Medulla oblongata (tissue), 1 donor: ENCODE measurements at regions not wholly inside any gene's neighbourhood (a gene's known extent, or its start where the extent isn't known, plus 50 kb on each side); places are given as distances from the start of the nearest gene placed in this dataset.
A peak's percentile ranks its signal among the peaks of the same experiment; 100 is the strongest.

Experiments used
- DNase-seq: peaks from one replicate; pipeline ENCODE4 v3.0.0-alpha.2; 2015; ENCODE audit errors: extremely low spot score

GRCh38 chr3:159813822-159814531, 174.7 kb upstream of the IL12A start:
- DNase-seq, result no peak

- DNase-seq, result no peak
These were observed 172.1 kb upstream of the IL12A start for GRCh38 chr3:159816512-159816911.

DNA sequence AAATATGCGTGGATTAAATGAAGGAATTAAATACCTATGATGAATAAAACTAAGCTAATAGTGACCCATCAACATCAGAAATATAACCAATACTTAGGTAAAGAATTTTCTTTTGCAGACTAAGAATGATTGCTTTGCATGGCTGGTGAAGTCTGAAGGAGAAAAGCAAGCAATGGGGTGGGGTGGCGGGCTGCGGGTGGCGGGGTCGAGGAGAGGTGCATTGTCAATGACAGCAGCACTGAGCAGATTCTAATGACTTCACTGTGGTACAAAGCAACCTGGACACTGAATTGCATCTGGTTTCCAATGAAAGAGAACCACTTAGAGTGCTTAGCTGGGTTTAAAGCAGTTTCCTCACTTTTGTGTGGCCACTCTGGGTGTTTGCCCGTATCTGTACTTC, 171.5 kb upstream of the IL12A start:
- no peak for DNase-seq

DNA sequence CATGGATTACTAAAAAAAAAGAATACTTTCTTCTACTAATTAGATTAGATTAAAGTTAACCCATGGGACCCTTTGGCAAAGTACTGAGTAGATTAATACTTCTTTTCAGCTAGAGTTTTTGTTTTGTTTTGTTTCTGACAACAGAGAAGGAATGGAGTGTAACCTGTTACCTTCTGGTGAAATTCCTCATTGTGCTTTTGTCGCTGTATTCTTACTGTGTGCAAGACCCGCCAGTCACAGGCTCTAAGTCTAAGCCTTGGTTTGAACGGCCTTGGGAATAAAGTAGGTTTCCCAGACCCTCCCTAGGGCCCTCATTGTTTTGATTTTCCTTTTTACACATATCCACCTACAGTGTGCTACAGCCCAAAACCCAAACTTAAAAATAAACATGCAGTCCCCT, 171.1 kb upstream of the IL12A start:
- no peak for DNase-seq

DNA sequence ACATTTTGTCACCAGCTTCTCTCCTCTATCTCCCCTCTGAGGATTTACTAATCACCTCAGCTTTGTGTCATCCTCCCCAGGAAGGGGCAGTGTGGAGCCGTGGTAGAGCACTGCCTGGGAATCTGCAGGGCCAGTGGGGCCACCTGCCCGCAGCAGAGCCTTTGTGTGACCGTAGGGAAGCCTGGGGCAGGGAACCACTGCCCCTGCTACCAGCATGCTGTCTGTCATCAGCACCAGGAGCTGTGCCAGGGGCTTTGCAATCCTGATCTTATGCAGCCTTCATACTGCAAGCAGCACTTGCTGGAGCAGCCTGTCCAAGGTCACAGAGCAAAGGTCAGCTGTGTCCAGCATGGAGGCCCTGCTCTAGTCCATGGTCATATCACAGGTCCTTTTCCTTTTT, 170.2 kb upstream of the IL12A start:
- DNase-seq, result peak; percentile 61

- DNase-seq, result no peak
These were observed 169.6 kb upstream of the IL12A start for GRCh38 chr3:159818997-159819500.

- no peak for DNase-seq
These were observed 169.0 kb upstream of the IL12A start for GRCh38 chr3:159819676-159820075.

DNA sequence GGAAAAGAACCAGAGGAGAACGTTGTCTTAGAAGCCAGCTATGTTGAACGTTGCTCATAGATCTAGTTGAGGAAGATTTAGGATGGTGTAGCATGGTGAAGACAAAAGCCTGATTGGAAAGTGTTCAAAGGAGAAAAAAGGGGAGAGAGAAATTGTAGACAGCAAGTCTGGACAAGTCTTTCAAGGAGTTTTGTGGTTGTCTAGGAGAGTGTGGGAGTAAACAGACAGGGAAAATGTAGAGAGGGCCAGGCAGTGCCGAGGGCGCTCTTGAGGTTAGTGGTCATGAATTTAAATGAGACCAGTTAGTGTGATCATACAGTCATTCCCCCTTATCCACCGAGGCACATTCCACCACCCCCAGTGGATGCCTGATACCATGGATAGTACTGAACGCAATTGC, 167.5 kb upstream of the IL12A start:
- peak; percentile 64 for DNase-seq

DNA sequence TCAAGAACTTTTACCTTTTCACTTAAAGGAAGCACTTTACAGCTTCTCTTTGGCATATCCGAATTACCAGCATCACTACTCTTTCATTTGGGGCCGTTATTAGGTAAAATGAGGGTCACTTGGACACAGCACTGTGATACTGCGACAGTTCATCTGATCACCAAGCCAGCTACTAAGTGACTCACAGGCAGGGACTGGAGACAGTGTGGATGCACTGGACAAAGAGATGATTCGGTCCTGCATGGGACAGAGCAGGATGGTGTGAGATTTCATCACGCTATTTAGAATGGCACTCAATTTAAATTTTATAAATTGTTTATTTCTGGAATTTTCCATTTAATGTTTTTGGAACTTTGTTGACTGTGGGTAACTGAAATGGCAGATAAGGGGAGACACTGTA, 166.9 kb upstream of the IL12A start:
- no peak for DNase-seq

GRCh38 chr3:159823780-159824179, 164.9 kb upstream of the IL12A start:
- no peak for DNase-seq

- no peak for DNase-seq
These were observed 164.3 kb upstream of the IL12A start for GRCh38 chr3:159824333-159824732.

DNA sequence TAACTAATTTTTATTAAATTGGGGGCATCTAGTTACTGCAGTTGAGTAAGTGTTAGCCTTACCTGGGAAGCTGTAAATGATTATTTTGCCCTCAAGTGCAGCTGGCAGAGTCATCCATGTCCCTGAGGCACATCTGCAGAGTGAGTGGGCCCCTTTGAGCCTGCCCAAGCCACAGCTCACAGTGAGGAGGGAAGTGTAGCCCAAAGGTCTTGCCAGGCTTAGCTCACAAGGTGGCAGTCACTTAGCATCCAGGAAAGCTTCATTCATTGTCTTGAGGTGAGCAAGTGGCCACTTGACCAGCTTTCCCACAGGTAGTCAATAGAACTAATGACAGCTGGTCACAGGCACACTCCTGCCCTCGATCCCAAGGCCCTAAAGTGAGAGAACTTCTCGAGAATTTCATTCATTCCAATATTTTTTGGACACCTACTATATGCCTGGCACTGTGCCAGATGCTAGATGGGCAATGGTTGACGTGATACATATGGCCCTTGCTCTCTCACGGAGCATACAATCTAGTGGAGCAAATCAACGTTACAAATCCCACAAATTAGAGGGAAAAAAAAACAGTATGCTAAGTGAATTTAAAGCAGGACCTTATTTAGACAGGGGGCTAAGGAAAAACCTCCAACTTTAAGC, 163.3 kb upstream of the IL12A start:
- no peak for DNase-seq

DNA sequence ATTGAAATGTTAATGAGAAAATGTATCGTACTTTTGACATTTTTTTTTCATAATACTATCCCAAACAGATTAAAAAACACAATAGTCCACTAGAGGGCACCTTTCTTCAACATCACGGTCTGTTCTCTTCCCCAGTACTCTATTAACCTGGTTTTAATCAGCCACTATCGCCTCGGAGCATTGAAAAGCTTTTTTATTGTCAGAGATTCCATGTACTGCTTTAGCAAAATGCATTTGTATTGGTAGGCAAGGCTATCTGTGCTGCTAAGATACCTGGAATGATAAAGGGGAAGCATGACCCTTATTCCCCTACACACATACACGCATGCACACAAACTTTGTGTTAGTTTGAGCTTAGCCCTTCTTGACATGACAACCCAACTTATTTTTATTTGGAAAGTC, 160.1 kb upstream of the IL12A start:
- DNase-seq, result peak; percentile 80

GRCh38 chr3:159829056-159829455, 159.6 kb upstream of the IL12A start:
- no peak for DNase-seq

GRCh38 chr3:159829539-159830227, 159.0 kb upstream of the IL12A start:
- peak; percentile 73 for DNase-seq

DNA sequence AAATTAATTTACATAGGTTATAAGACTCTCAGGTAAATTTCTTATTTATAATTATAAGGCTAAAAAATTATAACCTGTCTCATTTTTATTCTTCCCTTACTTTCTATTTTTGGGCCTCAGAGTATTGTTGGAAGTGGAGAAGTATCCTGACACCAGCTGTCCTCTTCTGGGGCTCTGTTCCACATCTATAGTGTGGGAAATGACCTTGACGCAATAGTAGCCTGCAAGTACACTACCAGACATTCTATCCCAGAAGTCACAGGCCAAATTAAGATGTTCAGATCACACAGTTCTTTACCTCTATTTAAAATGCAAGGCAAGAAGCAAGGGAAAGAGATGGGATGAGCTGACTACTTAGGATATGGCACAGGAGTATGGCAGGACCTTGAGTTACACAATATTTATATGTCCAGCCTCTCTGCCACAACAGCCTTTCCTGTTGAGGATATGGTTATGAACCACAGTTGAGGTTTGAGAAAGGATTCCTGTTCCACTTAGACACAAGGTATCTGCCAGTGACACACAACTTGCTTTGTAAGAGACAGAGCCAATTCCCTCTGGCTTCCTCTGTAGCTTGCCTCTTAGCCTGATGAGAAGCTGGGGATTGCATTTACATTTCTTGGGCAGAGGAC, 158.0 kb upstream of the IL12A start:
- no peak for DNase-seq

DNA sequence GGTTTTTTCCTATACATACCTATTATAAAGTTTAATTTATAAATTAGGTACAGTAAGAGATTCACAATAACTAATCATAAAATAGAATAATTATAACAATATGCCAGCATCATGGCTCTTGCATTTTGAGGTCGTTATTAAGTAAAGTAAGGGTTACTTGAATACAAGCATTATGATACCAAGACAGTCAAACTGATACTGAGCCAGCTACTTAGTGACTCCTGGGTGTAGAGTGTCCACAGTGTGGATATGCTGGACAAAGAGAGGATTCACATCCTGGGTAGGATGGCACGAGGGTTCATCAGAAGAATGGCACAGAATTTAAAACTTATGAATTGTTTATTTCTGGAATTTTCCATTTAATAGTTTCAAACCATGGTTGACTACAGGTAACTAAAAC, 157.2 kb upstream of the IL12A start:
- no peak for DNase-seq

GRCh38 chr3:159832024-159832423, 156.6 kb upstream of the IL12A start:
- no peak for DNase-seq

DNA sequence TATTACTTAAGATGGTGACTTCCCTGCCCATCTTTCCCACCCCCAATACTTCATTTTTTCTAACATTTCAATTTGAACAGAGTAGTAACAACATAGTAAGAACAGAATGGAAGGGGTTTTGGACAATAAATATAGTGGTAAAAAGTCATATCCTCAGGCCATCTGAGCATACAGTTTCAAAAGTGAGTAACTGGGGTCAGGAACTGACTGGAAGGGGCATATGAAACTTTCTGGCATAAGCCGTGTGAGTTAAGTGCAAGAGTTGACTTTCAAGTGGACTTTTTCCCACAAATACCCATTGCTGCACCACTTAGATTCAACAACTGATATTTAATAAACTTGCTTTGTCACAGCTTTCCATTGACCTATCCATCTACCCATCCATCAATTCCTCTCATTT, 153.5 kb upstream of the IL12A start:
- no peak for DNase-seq

DNA sequence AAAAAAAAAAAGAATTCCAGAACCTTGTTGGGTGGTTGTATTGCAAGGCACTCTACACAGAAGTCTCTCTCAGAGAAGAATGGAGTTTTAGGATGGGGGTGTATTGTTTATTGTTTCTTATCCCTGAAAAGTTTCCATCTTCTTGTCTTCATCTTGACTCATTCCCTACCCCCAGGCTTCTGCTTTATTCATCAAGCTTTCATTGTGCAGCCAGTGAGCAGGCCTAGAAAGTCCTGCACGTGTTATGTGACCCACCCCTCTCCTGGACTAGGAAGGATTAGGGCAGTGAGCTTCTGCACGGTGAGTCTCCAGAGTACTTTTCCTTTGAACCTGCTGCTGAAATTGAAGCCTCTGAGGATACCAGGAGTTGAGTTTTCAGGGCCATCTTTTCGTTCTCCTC, 150.9 kb upstream of the IL12A start:
- peak; percentile 33 for DNase-seq

- DNase-seq, result no peak
These were observed 149.7 kb upstream of the IL12A start for GRCh38 chr3:159838938-159839337.

DNA sequence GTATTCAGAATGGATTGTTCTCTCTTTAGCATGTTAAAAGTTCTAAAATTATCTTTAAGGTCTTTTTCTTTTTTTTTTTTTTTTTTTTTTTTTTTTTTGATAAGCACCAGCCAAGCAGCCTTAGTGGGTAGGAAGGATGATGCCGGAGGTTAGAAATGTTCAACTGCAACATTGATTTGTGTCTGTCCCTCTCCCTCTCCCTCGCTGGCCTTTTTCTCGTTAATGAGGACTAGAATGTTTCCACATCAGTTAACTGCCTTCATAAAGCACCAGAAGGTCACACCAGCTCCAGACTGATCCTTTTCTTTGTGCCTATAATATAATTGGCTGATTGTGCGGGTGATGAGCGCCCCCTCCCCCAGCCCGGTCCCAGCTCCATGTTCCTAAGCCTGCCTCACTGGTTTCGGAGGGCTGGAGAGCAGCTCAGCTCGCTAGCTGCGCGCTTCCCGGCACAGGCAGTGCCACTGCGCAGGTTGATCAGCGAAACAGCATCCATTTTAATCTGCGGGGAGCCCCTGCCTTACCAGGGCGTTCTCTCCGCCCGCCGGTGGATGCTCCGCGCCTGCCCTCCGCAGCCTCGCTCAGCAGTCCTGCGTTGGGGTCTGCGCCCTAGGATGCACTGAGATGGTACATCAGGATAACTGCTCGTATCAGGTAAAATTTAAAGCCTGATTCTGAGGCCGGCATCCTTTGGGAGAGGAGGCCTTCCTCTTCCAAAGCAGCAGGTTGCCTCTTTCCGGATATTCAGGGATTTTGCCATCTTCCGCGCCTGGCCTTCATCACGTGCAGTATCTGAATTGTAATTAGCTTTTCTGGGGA, 148.9 kb upstream of the IL12A start, which contains the start of gene SCHIP1:
TSS of gene SCHIP1 (plus strand) at position 301 of the 819 bp plus-strand sequence.
- peak; percentile 91 for DNase-seq
